H1 (cell line): ENCODE measurements at regions not wholly inside any gene's neighbourhood (a gene's known extent, or its start where the extent isn't known, plus 50 kb on each side); places are given as distances from the start of the nearest gene placed in this dataset.

Experiments
- CTCF ChIA-PET: fragments of 300-600 bp; sonication (Branson Sonifier 250); formaldehyde crosslinking; loops from one replicate; lab custom pipeline; 2021; ENCODE audit not compliant: partially characterized antibody; lab: Charles Lee
- POLR2A ChIA-PET: fragments of 300-600 bp; sonication (Branson Sonifier 250); formaldehyde crosslinking; loops from one replicate; lab custom pipeline; 2021; ENCODE audit warnings: inconsistent platforms; ENCODE audit not compliant: partially characterized antibody; lab: Charles Lee
- DNase-seq, 2 experiments: peaks; one replicate each; pipeline versions ENCODE4 v3.0.0 to v3.0.0-alpha.2; 2010 to 2022; ENCODE audit warnings: low spot score in 2 of 2, low read depth in 1 of 2, mixed read lengths in 1 of 2
- FAIRE-seq: peaks from 2 replicates; lab custom pipeline; 2011; peaks lifted over from hg19 to GRCh38; lab: Jason Lieb, UNC
- H2AFZ ChIP-seq: 2 replicates; pipeline ENCODE4 v1.8.1; 2012; ENCODE audit warnings: low read length, inconsistent platforms
- H2AK5ac ChIP-seq: 2 replicates; pipeline ENCODE4 v1.6.1; 2013; ENCODE audit warnings: low read depth, low read length
- H2BK120ac ChIP-seq: replicated peaks from 2 replicates; pipeline ENCODE3; 2013; ENCODE audit warnings: low read depth, low read length, inconsistent platforms
- H2BK12ac ChIP-seq: 2 replicates; pipeline ENCODE4 v1.6.1; 2013; ENCODE audit warnings: low read depth, low read length
- H2BK15ac ChIP-seq: 2 replicates; pipeline ENCODE4 v1.6.1; 2013; ENCODE audit warnings: low read length
- H2BK20ac ChIP-seq: 2 replicates; pipeline ENCODE4 v1.6.1; 2013; ENCODE audit warnings: low read length
- H2BK5ac ChIP-seq: 2 replicates; pipeline ENCODE4 v1.6.1; 2013; ENCODE audit warnings: low read depth, low read length
- H3K14ac ChIP-seq: 2 replicates; pipeline ENCODE4 v1.6.1; 2013; ENCODE audit warnings: inconsistent platforms; ENCODE audit not compliant: insufficient read length
- H3K18ac ChIP-seq: 2 replicates; pipeline ENCODE4 v1.6.1; 2013; ENCODE audit warnings: low read length; ENCODE audit errors: extremely low read depth
- H3K23ac ChIP-seq: 2 replicates; pipeline ENCODE4 v1.6.1; 2013; ENCODE audit warnings: inconsistent platforms; ENCODE audit not compliant: insufficient read length
- H3K23me2 ChIP-seq: 2 replicates; pipeline ENCODE4 v1.6.1; 2013; ENCODE audit warnings: low read depth, low read length
- H3K27ac ChIP-seq: 2 replicates; pipeline ENCODE4 v1.6.1; 2011; ENCODE audit warnings: low read depth, low read length, inconsistent platforms
- H3K27me3 ChIP-seq, 4 experiments: replicated peaks in 1 of 4; 1 replicate in 1 of 4; 2 replicates in 3 of 4; pipeline versions ENCODE4 v1.6.1 to v1.8.1; 2011 to 2013; ENCODE audit warnings: low read length in 3 of 4, mild to moderate bottlenecking in 3 of 4, inconsistent platforms in 2 of 4, mixed read lengths in 2 of 4, moderate library complexity in 1 of 4; ENCODE audit not compliant: control insufficient read depth in 3 of 4, insufficient read depth in 3 of 4; ENCODE audit errors: extremely low read depth in 1 of 4
- H3K36me3 ChIP-seq, 4 experiments: 2 replicates each; pipeline versions ENCODE4 v1.6.1 to v1.8.1; 2011 to 2013; ENCODE audit warnings: mild to moderate bottlenecking in 4 of 4, low read length in 3 of 4, moderate library complexity in 2 of 4, control low read depth in 1 of 4, inconsistent platforms in 1 of 4; ENCODE audit not compliant: insufficient read depth in 4 of 4, control insufficient read depth in 2 of 4
- H3K4ac ChIP-seq: replicated peaks from 2 replicates; pipeline ENCODE3; 2013; ENCODE audit warnings: low read length, low read depth, mixed read lengths, inconsistent platforms; ENCODE audit not compliant: insufficient read length
- H3K4me1 ChIP-seq, 4 experiments: replicated peaks in 1 of 4; 1 replicate in 1 of 4; 2 replicates in 3 of 4; pipeline versions ENCODE4 v1.6.1 to v1.8.1; 2011 to 2013; ENCODE audit warnings: low read length in 3 of 4, inconsistent platforms in 2 of 4, mixed read lengths in 1 of 4; ENCODE audit not compliant: insufficient read depth in 4 of 4, control insufficient read depth in 3 of 4
- H3K4me2 ChIP-seq, 2 experiments: 2 replicates each; pipeline versions ENCODE4 v1.6.1 to v1.8.1; 2011 to 2013; ENCODE audit warnings: low read depth in 2 of 2, low read length in 2 of 2, control low read depth in 1 of 2, inconsistent platforms in 1 of 2, mild to moderate bottlenecking in 1 of 2; ENCODE audit not compliant: insufficient read depth in 1 of 2
- H3K4me3 ChIP-seq, 4 experiments: fragments of 200-600, 300-600 bp in 1 of 4; sonication (generic), shearing (Covaris generic), sonication (Bioruptor Twin) in 1 of 4; 2 replicates each; pipeline versions ENCODE4 v1.5.1 to v1.8.1; 2011 to 2016; ENCODE audit warnings: low read length in 4 of 4, low read depth in 3 of 4, control low read depth in 2 of 4, inconsistent platforms in 2 of 4, mild to moderate bottlenecking in 2 of 4, mixed read lengths in 1 of 4, moderate library complexity in 1 of 4; ENCODE audit not compliant: insufficient read depth in 2 of 4; ENCODE audit errors: extremely low read depth in 1 of 4
- H3K56ac ChIP-seq: replicated peaks from 2 replicates; pipeline ENCODE3; 2013; ENCODE audit warnings: low read depth, mild to moderate bottlenecking, mixed read lengths, low read length, inconsistent platforms; ENCODE audit not compliant: insufficient read length
- H3K79me1 ChIP-seq: 2 replicates; pipeline ENCODE4 v1.6.1; 2013; ENCODE audit warnings: low read depth, low read length, control low read depth
- H3K79me2 ChIP-seq, 2 experiments: 2 replicates each; pipeline versions ENCODE4 v1.6.1 to v1.8.1; 2012 to 2013; ENCODE audit warnings: low read length in 2 of 2, mild to moderate bottlenecking in 2 of 2, inconsistent platforms in 1 of 2; ENCODE audit not compliant: insufficient read depth in 2 of 2, control insufficient read depth in 1 of 2
- H3K9ac ChIP-seq, 4 experiments: replicated peaks in 1 of 4; 1 replicate in 1 of 4; 2 replicates in 3 of 4; pipeline versions ENCODE4 v1.6.1 to v1.8.1; 2011 to 2013; ENCODE audit warnings: low read depth in 3 of 4, low read length in 3 of 4, control low read depth in 2 of 4, mild to moderate bottlenecking in 2 of 4, moderate library complexity in 2 of 4, inconsistent platforms in 1 of 4; ENCODE audit errors: extremely low read depth in 1 of 4
- H3K9me3 ChIP-seq, 2 experiments: 2 replicates each; pipeline versions ENCODE4 v1.6.1 to v1.8.1; 2012 to 2013; ENCODE audit warnings: mild to moderate bottlenecking in 2 of 2, moderate library complexity in 2 of 2, control low read depth in 1 of 2, inconsistent platforms in 1 of 2, low read depth in 1 of 2, low read length in 1 of 2, mixed read lengths in 1 of 2; ENCODE audit not compliant: insufficient read depth in 2 of 2
- H4K20me1 ChIP-seq, 2 experiments: replicated peaks in 1 of 2; 2 replicates each; pipeline versions ENCODE3 to v1.8.1; 2011 to 2013; ENCODE audit warnings: inconsistent platforms in 2 of 2, low read length in 2 of 2, mild to moderate bottlenecking in 1 of 2; ENCODE audit not compliant: insufficient read depth in 2 of 2, control insufficient read depth in 1 of 2
- H4K5ac ChIP-seq: 2 replicates; pipeline ENCODE4 v1.6.1; 2013; ENCODE audit warnings: low read length, low read depth, mixed read lengths, inconsistent platforms; ENCODE audit not compliant: insufficient read length
- H4K8ac ChIP-seq: 2 replicates; pipeline ENCODE4 v1.8.0; 2013; ENCODE audit warnings: mild to moderate bottlenecking, moderate library complexity, low read length, inconsistent platforms; ENCODE audit not compliant: insufficient read depth; ENCODE audit errors: extremely low read depth
- H4K91ac ChIP-seq: replicated peaks from 2 replicates; pipeline ENCODE3; 2013; ENCODE audit warnings: low read length, mixed read lengths, inconsistent platforms; ENCODE audit not compliant: insufficient read length
- BCL11A ChIP-seq, 2 experiments: IDR thresholded peaks; one replicate each; pipeline ENCODE4 v1.6.1; 2011; ENCODE audit warnings: low read depth in 2 of 2, low read length in 2 of 2, mild to moderate bottlenecking in 2 of 2
- CTCF ChIP-seq, 3 experiments: IDR thresholded peaks; 1 replicate in 2 of 3; 2 replicates in 1 of 3; pipeline versions ENCODE4 v1.5.1 to v1.6.1; 2011; ENCODE audit warnings: low read length in 3 of 3, mild to moderate bottlenecking in 3 of 3, inconsistent platforms in 2 of 3, low read depth in 1 of 3, moderate library complexity in 1 of 3; ENCODE audit not compliant: insufficient read depth in 1 of 3; ENCODE audit errors: control extremely low read depth in 1 of 3
- GABPA ChIP-seq: IDR thresholded peaks from 2 replicates; pipeline ENCODE4 v1.6.1; 2011; ENCODE audit warnings: mild to moderate bottlenecking, low read length, moderate library complexity, borderline replicate concordance; ENCODE audit not compliant: insufficient read depth
- GTF2F1 ChIP-seq: IDR thresholded peaks from 2 replicates; pipeline ENCODE4 v1.6.1; 2012; ENCODE audit warnings: low read depth, low read length, improper control_type of control experiment, borderline replicate concordance
- KDM4A ChIP-seq: IDR thresholded peaks from one replicate; pipeline ENCODE4 v1.7.1; 2012; ENCODE audit warnings: low read depth, mild to moderate bottlenecking, moderate library complexity, low read length, inconsistent platforms; ENCODE audit not compliant: severe bottlenecking
- SAP30 ChIP-seq: fragments of 300-600 bp; sonication (generic); IDR thresholded peaks from 2 replicates; pipeline ENCODE4 v1.7.1; 2012; ENCODE audit warnings: low read length, moderate library complexity, mild to moderate bottlenecking, inconsistent platforms; ENCODE audit not compliant: insufficient read depth, insufficient replicate concordance
- SIN3A ChIP-seq, 2 experiments: IDR thresholded peaks in 1 of 2; conservative IDR thresholded peaks in 1 of 2; 2 replicates each; pipeline ENCODE4 v1.6.1; 2011 to 2012; ENCODE audit warnings: low read length in 2 of 2, improper control_type of control experiment in 1 of 2, low read depth in 1 of 2, mild to moderate bottlenecking in 1 of 2
- SUZ12 ChIP-seq: fragments of 200-600 bp; sonication (generic); IDR thresholded peaks from 2 replicates; pipeline ENCODE4 v1.6.1; 2012; ENCODE audit warnings: mild to moderate bottlenecking, inconsistent platforms, low read length, moderate library complexity, mixed read lengths
- TCF12 ChIP-seq: IDR thresholded peaks from 2 replicates; pipeline ENCODE4 v1.6.1; 2011; ENCODE audit warnings: low read depth, mild to moderate bottlenecking, low read length
- ZNF274 ChIP-seq: IDR thresholded peaks from 2 replicates; pipeline ENCODE4 v1.7.0; 2012; ENCODE audit warnings: low read length, borderline replicate concordance; ENCODE audit errors: extremely low read depth
- WGBS, 2 experiments: shearing (Covaris generic) in 1 of 2; methylation state at CpG; one replicate each; pipeline versions ENCODE4 v1.1.6 to v1.1.7; 2013 to 2015; ENCODE audit warnings: low lambda C conversion rate in 2 of 2, mixed read lengths in 2 of 2, inconsistent platforms in 1 of 2, low coverage in 1 of 2, missing lambda C conversion rate in 1 of 2; ENCODE audit not compliant: insufficient replicate concordance in 2 of 2, insufficient coverage in 1 of 2, insufficient read length in 1 of 2; ENCODE audit errors: extremely low coverage in 1 of 2, missing lambda C conversion rate in 1 of 2; 5-methylcytosine and 5-hydroxymethylcytosine counted together

GRCh38 chr12:40565029-40565633 lies 127.1 kb upstream of the CNTN1 start:
- ChIA-PET CTCF (no interaction called here), POLR2A (no interaction called here)
- FAIRE-seq (no peak), DNase-seq (no peak)
- no peak overlapping the region for H4K91ac ChIP-seq
- no peaks in the 10 kb centered on the region for H3K4me1 ChIP-seq
- H3K18ac ChIP-seq, result no peak overlapping the region
- H2BK5ac ChIP-seq, result no peak overlapping the region
- WGBS, 2 experiments, result 92% methylated on average over 5 of the region's 5 CpGs; no CpG with 5 or more reads in 1 of the 2 experiments
- no peak overlapping the region for H2BK20ac ChIP-seq
- H3K23me2 ChIP-seq, result no peaks in the 10 kb centered on the region
- H3K79me1 ChIP-seq, result no peaks in the 10 kb centered on the region
- no peaks in the 10 kb centered on the region for H3K36me3 ChIP-seq
- no peak overlapping the region for H3K56ac ChIP-seq
- no peak overlapping the region for H2BK12ac ChIP-seq
- H3K4me3 ChIP-seq, result no peak overlapping the region
- no peak overlapping the region for H3K9ac ChIP-seq
- H2AFZ ChIP-seq, result no peak overlapping the region
- H4K8ac ChIP-seq, result no peak overlapping the region
- H2BK120ac ChIP-seq, result no peak overlapping the region
- H3K14ac ChIP-seq, result no peak overlapping the region
- no peak overlapping the region for H4K5ac ChIP-seq
- no peaks in the 10 kb centered on the region for H4K20me1 ChIP-seq
- no peak overlapping the region for H3K4me2 ChIP-seq
- no peak overlapping the region for H3K23ac ChIP-seq
- no peak overlapping the region for H3K27ac ChIP-seq
- no peaks in the 10 kb centered on the region for H3K27me3 ChIP-seq
- H2BK15ac ChIP-seq, result no peak overlapping the region
- no peaks in the 10 kb centered on the region for H3K9me3 ChIP-seq
- H2AK5ac ChIP-seq, result no peak overlapping the region
- H3K4ac ChIP-seq, result no peak overlapping the region
- no peaks in the 10 kb centered on the region for H3K79me2 ChIP-seq
- TF ChIP-seq SAP30, result no peak
- no peak for TF ChIP-seq CTCF (IDR thresholded peaks at IDR 0.05; ENCODE audit: control extremely low read depth in 1 of 3, insufficient read depth in 1 of 3, low read depth in 1 of 3, low read length in 3 of 3)
- no peak for TF ChIP-seq KDM4A
- no peak for TF ChIP-seq SIN3A (conservative IDR thresholded peaks at IDR 0.05 in 1 of 2, IDR thresholded peaks at IDR 0.05 in 1 of 2; ENCODE audit: low read depth in 1 of 2, low read length in 2 of 2)
- no peak for TF ChIP-seq SUZ12
- TF ChIP-seq GTF2F1, result no peak
- TF ChIP-seq TCF12, result no peak
- no peak for TF ChIP-seq BCL11A (IDR thresholded peaks at IDR 0.05; ENCODE audit: low read depth in 2 of 2, low read length in 2 of 2)
- no peak for TF ChIP-seq ZNF274
- TF ChIP-seq GABPA, result no peak
